ENCODE measurements at regions not wholly inside any gene's neighbourhood (a gene's known extent, or its start where the extent isn't known, plus 50 kb on each side); places are given as distances from the start of the nearest gene placed in this dataset.
A peak's percentile ranks its signal among the peaks of the same experiment; 100 is the strongest.

GRCh38 chr4:160485071-160485687 lies 1382.3 kb downstream of the RAPGEF2 start:
- Histone ChIP-seq H3K27ac (replicated peaks) (no peak overlapping the region), H3K4me1 (no peaks in the 10 kb centered on the region), H3K4me3 (no peak overlapping the region), H3K27me3 (ENCODE audit: low read depth) (no peaks in the 10 kb centered on the region), H3K9me3 (replicated peaks) (peaks cover 16% of the 10 kb centered on the region), H3K36me3 (no peaks in the 10 kb centered on the region)
- intact Hi-C loops (cut with micrococcal nuclease): no loop called here
- DNase-seq: no peak
- TF ChIP-seq, protein P1, sequence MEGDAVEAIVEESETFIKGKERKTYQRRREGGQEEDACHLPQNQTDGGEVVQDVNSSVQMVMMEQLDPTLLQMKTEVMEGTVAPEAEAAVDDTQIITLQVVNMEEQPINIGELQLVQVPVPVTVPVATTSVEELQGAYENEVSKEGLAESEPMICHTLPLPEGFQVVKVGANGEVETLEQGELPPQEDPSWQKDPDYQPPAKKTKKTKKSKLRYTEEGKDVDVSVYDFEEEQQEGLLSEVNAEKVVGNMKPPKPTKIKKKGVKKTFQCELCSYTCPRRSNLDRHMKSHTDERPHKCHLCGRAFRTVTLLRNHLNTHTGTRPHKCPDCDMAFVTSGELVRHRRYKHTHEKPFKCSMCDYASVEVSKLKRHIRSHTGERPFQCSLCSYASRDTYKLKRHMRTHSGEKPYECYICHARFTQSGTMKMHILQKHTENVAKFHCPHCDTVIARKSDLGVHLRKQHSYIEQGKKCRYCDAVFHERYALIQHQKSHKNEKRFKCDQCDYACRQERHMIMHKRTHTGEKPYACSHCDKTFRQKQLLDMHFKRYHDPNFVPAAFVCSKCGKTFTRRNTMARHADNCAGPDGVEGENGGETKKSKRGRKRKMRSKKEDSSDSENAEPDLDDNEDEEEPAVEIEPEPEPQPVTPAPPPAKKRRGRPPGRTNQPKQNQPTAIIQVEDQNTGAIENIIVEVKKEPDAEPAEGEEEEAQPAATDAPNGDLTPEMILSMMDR (IDR thresholded peaks at IDR 0.05; ENCODE audit: borderline replicate concordance): no peak

GRCh38 chr4:160492181-160492580 lies 1389.3 kb downstream of the RAPGEF2 start:
- peaks cover 11% of the 10 kb centered on the region for H3K9me3 ChIP-seq (replicated peaks)
- no peak for DNase-seq
- H3K27me3 ChIP-seq (ENCODE audit: low read depth): no peaks in the 10 kb centered on the region
- H3K36me3 ChIP-seq: no peaks in the 10 kb centered on the region
- no peaks in the 10 kb centered on the region for H3K4me1 ChIP-seq
- H3K4me3 ChIP-seq: no peak overlapping the region
- no peak overlapping the region for H3K27ac ChIP-seq (replicated peaks)
- TF ChIP-seq, protein P1 (IDR thresholded peaks at IDR 0.05; ENCODE audit: borderline replicate concordance): no peak
- intact Hi-C loops (cut with micrococcal nuclease): no loop called here

DNA sequence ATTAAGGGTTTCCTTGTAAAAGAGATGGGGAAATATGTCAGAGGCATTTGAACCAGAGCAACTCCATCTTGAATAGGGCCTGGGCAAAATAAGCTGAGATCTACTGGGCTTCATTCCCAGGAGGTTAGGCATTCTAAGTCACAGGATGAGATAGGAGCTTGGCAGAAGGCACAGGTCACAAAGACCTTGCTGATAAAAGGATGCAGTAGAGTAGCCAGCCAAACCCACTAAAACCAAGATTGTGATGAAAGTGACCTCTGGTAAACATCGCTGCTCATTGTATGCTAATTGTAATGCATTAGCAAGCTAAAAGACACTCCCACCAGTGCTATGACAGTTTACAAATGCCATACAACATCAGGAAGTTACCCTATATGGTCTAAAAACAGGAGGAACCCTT lies 1390.3 kb downstream of the RAPGEF2 start:
- Histone ChIP-seq H3K27ac (replicated peaks) (peak overlapping the region; percentile 15), H3K4me3 (no peak overlapping the region), H3K4me1 (no peaks in the 10 kb centered on the region), H3K9me3 (replicated peaks) (peaks cover 11% of the 10 kb centered on the region), H3K27me3 (ENCODE audit: low read depth) (no peaks in the 10 kb centered on the region), H3K36me3 (no peaks in the 10 kb centered on the region)
- intact Hi-C loops (cut with micrococcal nuclease): no loop called here
- TF ChIP-seq, protein P1 (IDR thresholded peaks at IDR 0.05; ENCODE audit: borderline replicate concordance): no peak
- no peak for DNase-seq

GRCh38 chr4:160495356-160495755 lies 1392.5 kb downstream of the RAPGEF2 start:
- no peaks in the 10 kb centered on the region for H3K4me1 ChIP-seq
- intact Hi-C loops (cut with micrococcal nuclease): no loop called here
- H3K27ac ChIP-seq (replicated peaks): no peak overlapping the region
- TF ChIP-seq, protein P1 (IDR thresholded peaks at IDR 0.05; ENCODE audit: borderline replicate concordance): no peak
- no peaks in the 10 kb centered on the region for H3K36me3 ChIP-seq
- H3K9me3 ChIP-seq (replicated peaks): peaks cover 11% of the 10 kb centered on the region
- no peak for DNase-seq
- H3K4me3 ChIP-seq: no peak overlapping the region
- H3K27me3 ChIP-seq (ENCODE audit: low read depth): no peaks in the 10 kb centered on the region

- Histone ChIP-seq H3K4me1 (no peaks in the 10 kb centered on the region), H3K27ac (replicated peaks) (no peak overlapping the region)
- TF ChIP-seq, protein P1 (IDR thresholded peaks at IDR 0.05; ENCODE audit: borderline replicate concordance): no peak
These were observed 1395.3 kb downstream of the RAPGEF2 start for GRCh38 chr4:160498211-160498610.

More at GRCh38 chr4:160498211-160498610, 1395.3 kb downstream of the RAPGEF2 start:
- no peaks in the 10 kb centered on the region for H3K27me3 ChIP-seq (ENCODE audit: low read depth)
- DNase-seq: no peak
- no peaks in the 10 kb centered on the region for H3K36me3 ChIP-seq
- H3K4me3 ChIP-seq: no peak overlapping the region
- no peaks in the 10 kb centered on the region for H3K9me3 ChIP-seq (replicated peaks)
- intact Hi-C loops (cut with micrococcal nuclease): no loop called here
